ENCODE measurements at regions not wholly inside any gene's neighbourhood (a gene's known extent, or its start where the extent isn't known, plus 50 kb on each side); places are given as distances from the start of the nearest gene placed in this dataset.

GRCh38 chr6:4243237-4243636, 107.9 kb upstream of the ECI2 start:
- no peak for TF ChIP-seq CTCF (IDR thresholded peaks at IDR 0.05)
- H3K4me3 Mint-ChIP-seq: no peak overlapping the region
- H3K27ac Mint-ChIP-seq: no peak overlapping the region
- ChIA-PET POLR2A (no interaction called here), CTCF (no interaction called here)
- H3K4me1 Mint-ChIP-seq (ENCODE audit: low read depth): no peaks in the 10 kb centered on the region
- H3K9me3 Mint-ChIP-seq: peaks cover 22% of the 10 kb centered on the region
- H3K36me3 Mint-ChIP-seq (ENCODE audit: low read depth): no peaks in the 10 kb centered on the region
- H3K27me3 Mint-ChIP-seq: peaks cover 4% of the 10 kb centered on the region
- ATAC-seq (no peak), DNase-seq (no peak)
- intact Hi-C loops (cut with micrococcal nuclease): no loop called here

DNA sequence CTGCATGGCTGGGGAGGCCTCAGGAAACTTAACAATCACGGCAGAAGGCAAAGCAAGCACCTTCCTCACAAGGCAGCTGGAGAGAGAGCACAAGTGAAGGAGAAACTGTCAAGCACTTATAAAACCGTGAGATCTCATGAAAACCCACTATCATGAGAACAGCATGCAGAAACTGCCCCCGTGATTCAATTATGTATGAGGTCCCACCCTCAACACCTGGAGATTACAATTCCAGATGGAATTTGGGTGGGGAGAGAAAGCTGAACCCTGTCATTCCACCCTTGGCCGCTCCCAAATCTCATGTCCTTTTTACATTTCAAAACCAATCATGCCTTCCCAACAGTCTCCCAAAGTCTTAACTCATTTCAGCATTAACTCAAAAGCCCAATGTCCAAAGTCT, 107.2 kb upstream of the ECI2 start:
- H3K9me3 Mint-ChIP-seq: peaks cover 20% of the 10 kb centered on the region
- peaks cover 6% of the 10 kb centered on the region for H3K27me3 Mint-ChIP-seq
- no peak overlapping the region for H3K27ac Mint-ChIP-seq
- H3K4me3 Mint-ChIP-seq: no peak overlapping the region
- no peak for DNase-seq
- POLR2A ChIA-PET: no interaction called here
- intact Hi-C loops (cut with micrococcal nuclease): no loop called here
- CTCF ChIA-PET: no interaction called here
- ATAC-seq: no peak
- TF ChIP-seq CTCF (IDR thresholded peaks at IDR 0.05): no peak
- H3K4me1 Mint-ChIP-seq (ENCODE audit: low read depth): no peaks in the 10 kb centered on the region
- no peaks in the 10 kb centered on the region for H3K36me3 Mint-ChIP-seq (ENCODE audit: low read depth)

- ATAC-seq: no peak
- Mint-ChIP-seq H3K27ac (no peak overlapping the region), H3K4me3 (no peak overlapping the region), H3K27me3 (peaks cover 6% of the 10 kb centered on the region), H3K9me3 (peaks cover 18% of the 10 kb centered on the region), H3K4me1 (ENCODE audit: low read depth) (no peaks in the 10 kb centered on the region), H3K36me3 (ENCODE audit: low read depth) (no peaks in the 10 kb centered on the region)
- intact Hi-C loops (cut with micrococcal nuclease): no loop called here
- POLR2A ChIA-PET: no interaction called here
- no peak for DNase-seq
- no peak for TF ChIP-seq CTCF (IDR thresholded peaks at IDR 0.05)
- CTCF ChIA-PET: no interaction called here
Measured at GRCh38 chr6:4240148-4240547, 104.8 kb upstream of the ECI2 start.

DNA sequence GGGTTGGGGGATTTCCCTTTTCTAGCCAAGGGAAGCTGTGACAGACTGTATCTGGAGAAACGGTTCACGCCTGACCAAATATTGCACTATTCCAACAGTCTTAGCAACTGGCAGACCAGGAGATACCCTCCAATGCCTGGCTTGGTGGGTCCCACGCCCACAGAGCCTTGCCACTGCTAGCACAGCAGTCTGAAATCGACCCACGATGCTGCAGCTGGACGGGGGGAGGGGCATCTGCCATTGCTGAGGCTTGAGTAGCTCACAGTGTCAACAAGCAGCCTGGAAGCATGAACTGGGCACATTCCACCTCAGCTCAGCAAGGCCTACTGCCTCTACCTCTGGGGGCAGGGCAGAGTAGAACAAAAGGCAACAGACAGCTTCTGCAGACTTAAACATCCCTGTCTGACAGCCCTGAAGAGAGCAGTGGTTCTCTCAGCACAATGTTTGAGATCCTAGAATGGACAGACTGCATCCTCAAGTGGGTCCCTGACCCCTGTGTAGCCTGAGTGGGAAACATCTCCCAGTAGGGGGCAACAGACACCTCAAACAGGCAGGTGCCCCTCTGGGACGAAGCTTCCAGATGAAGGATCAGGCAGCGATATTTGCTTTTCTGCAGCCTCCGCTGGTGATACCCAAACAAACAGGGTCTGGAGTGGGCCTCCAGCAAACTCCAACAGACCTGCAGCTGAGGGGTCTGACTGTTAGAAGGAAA, 89.9 kb upstream of the ECI2 start:
- Mint-ChIP-seq H3K36me3 (ENCODE audit: low read depth) (no peaks in the 10 kb centered on the region), H3K27me3 (peaks cover 23% of the 10 kb centered on the region), H3K4me3 (no peak overlapping the region), H3K9me3 (no peaks in the 10 kb centered on the region), H3K4me1 (ENCODE audit: low read depth) (no peaks in the 10 kb centered on the region), H3K27ac (no peak overlapping the region)
- intact Hi-C loops (cut with micrococcal nuclease): no loop called here
- POLR2A ChIA-PET: no interaction called here
- DNase-seq (no peak), ATAC-seq (no peak)
- CTCF ChIA-PET: no interaction called here
- no peak for TF ChIP-seq CTCF (IDR thresholded peaks at IDR 0.05)

- DNase-seq (no peak), ATAC-seq (no peak)
- peaks cover 21% of the 10 kb centered on the region for H3K27me3 Mint-ChIP-seq
Measured at GRCh38 chr6:4224067-4224978, 88.9 kb upstream of the ECI2 start.

More at GRCh38 chr6:4224067-4224978, 88.9 kb upstream of the ECI2 start:
- Mint-ChIP-seq H3K27ac (no peak overlapping the region), H3K9me3 (no peaks in the 10 kb centered on the region), H3K36me3 (ENCODE audit: low read depth) (no peaks in the 10 kb centered on the region), H3K4me3 (no peak overlapping the region), H3K4me1 (ENCODE audit: low read depth) (no peaks in the 10 kb centered on the region)
- intact Hi-C loops (cut with micrococcal nuclease): no loop called here
- ChIA-PET CTCF (no interaction called here), POLR2A (no interaction called here)
- no peak for TF ChIP-seq CTCF (IDR thresholded peaks at IDR 0.05)

All from activated CD8-positive, alpha-beta T cell treated with anti-CD3 and anti-CD28 coated beads for 36 hours (primary cell).